Colonic mucosa (tissue), 4 donors: ENCODE measurements at regions not wholly inside any gene's neighbourhood (a gene's known extent, or its start where the extent isn't known, plus 50 kb on each side); places are given as distances from the start of the nearest gene placed in this dataset.
"Not testable (repeated sequence)": the region's sequence is repeated elsewhere in the genome, so short reads cannot be mapped to it uniquely, and the experiment has no call there.

Experiments used
- DNase-seq: peaks from one replicate; pipeline ENCODE4 v3.0.0-alpha.2; 2020
- H3K27ac ChIP-seq: fragments of 200-600 bp; one replicate; pipeline ENCODE4 v1.8.0; 2021
- H3K27me3 ChIP-seq: fragments of 200-600 bp; one replicate; pipeline ENCODE4 v1.8.0; 2021
- H3K36me3 ChIP-seq: fragments of 200-600 bp; one replicate; pipeline ENCODE4 v1.8.0; 2021
- H3K4me1 ChIP-seq: fragments of 200-600 bp; one replicate; pipeline ENCODE4 v1.8.0; 2021; ENCODE audit warnings: mild to moderate bottlenecking
- H3K4me3 ChIP-seq: fragments of 200-600 bp; one replicate; pipeline ENCODE4 v1.8.0; 2021
- H3K9ac ChIP-seq, 2 donors: one replicate each; pipeline ENCODE4 v1.7.0; 2013; ENCODE audit warnings: control low read depth in 2 of 2, low read depth in 2 of 2, low read length in 2 of 2
- H3K9me3 ChIP-seq: fragments of 200-600 bp; one replicate; pipeline ENCODE4 v1.8.0; 2021
- intact Hi-C: fragments of 100-400 bp; cut with DNase I; formaldehyde crosslinking; loops from one replicate; pipeline ENCODE4 v1.14.1; 2022
- TF ChIP-seq, protein P1 (sequence below): fragments of 200-600 bp; IDR thresholded peaks from one replicate; pipeline ENCODE4 v1.8.0; 2022; ENCODE audit warnings: antibody characterized with exemption, mild to moderate bottlenecking
- donor health status: healthy.
- donor health status: DM: no; HTN: no; CAD: no.
- donor health status: DM: no; HTN: no; CAD: no.

DNA sequence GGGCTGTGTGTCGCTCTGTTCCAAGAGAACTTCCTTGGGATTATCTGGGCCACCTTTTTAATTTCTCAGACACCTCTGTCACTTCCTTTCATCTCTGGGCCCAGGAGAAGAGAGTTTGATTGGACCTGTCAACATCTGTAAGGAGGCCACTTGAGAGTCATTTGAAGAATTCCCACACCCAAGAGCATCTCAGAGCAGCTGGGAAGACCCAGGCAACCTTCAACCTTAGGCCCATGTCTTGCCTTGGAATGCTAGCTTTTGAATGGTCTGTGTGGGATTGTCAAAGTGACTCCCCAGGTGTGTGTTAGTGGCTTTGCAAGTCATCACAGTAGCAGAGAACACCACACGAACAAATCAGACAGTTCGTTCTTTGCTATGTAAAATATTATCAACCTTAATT is 280.3 kb downstream of the CYRIA start:
- TF ChIP-seq, protein P1, sequence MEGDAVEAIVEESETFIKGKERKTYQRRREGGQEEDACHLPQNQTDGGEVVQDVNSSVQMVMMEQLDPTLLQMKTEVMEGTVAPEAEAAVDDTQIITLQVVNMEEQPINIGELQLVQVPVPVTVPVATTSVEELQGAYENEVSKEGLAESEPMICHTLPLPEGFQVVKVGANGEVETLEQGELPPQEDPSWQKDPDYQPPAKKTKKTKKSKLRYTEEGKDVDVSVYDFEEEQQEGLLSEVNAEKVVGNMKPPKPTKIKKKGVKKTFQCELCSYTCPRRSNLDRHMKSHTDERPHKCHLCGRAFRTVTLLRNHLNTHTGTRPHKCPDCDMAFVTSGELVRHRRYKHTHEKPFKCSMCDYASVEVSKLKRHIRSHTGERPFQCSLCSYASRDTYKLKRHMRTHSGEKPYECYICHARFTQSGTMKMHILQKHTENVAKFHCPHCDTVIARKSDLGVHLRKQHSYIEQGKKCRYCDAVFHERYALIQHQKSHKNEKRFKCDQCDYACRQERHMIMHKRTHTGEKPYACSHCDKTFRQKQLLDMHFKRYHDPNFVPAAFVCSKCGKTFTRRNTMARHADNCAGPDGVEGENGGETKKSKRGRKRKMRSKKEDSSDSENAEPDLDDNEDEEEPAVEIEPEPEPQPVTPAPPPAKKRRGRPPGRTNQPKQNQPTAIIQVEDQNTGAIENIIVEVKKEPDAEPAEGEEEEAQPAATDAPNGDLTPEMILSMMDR = no peak
- Histone ChIP-seq H3K27me3 (no peaks in the 10 kb centered on the region), H3K9me3 (no peaks in the 10 kb centered on the region), H3K9ac (no peak overlapping the region), H3K4me1 (no peaks in the 10 kb centered on the region), H3K27ac (no peak overlapping the region), H3K4me3 (no peak overlapping the region), H3K36me3 (no peaks in the 10 kb centered on the region)
- intact Hi-C loops = no loop called here
- DNase-seq = no peak

DNA sequence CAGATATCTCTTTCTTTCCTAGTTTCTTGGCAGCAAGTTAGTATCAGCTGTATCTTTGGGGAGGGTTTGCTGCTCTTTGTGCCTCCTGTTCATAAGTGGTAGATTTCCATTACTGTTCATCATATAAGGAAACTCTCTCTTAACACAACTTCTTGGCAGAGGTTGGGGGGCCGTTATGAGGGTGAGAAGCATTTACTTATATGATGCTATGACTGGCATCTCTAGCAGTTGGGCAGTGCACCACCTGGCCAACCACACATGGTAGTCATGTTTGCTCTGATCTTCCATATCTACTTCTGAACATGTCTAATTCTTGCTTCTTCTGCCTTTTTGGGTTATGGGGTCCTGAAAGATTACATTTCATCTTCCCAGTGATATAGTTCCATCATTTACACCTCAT is 282.2 kb downstream of the CYRIA start:
- no peak overlapping the region for H3K9ac ChIP-seq
- H3K9me3 ChIP-seq = no peaks in the 10 kb centered on the region
- no peaks in the 10 kb centered on the region for H3K27me3 ChIP-seq
- TF ChIP-seq, protein P1 = no peak
- DNase-seq = no peak
- H3K27ac ChIP-seq = no peak overlapping the region
- intact Hi-C loops = no loop called here
- H3K4me3 ChIP-seq = no peak overlapping the region
- no peaks in the 10 kb centered on the region for H3K4me1 ChIP-seq
- no peaks in the 10 kb centered on the region for H3K36me3 ChIP-seq

DNA sequence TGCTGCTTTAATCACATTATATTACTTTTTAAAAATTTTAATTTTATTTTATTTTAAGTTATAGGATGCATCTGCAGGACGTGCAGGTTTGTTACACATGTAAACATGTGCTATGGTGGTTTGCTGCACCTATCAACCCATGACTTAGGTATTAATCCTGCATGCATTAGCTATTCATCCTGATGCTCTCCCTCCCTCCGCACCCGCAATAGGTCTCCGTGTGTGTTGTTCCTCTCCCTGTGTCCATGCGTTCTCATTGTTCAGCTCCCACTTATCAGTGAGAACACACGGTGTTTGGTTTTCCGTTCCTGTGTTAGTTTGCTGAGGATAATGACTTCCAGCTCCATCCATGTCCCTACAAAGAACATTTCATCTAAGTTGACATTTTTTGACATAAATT is 283.2 kb downstream of the CYRIA start:
- Histone ChIP-seq H3K4me3 (no peak overlapping the region), H3K27me3 (no peaks in the 10 kb centered on the region), H3K9me3 (no peaks in the 10 kb centered on the region), H3K9ac (no peak overlapping the region), H3K4me1 (no peaks in the 10 kb centered on the region), H3K36me3 (no peaks in the 10 kb centered on the region), H3K27ac (no peak overlapping the region)
- intact Hi-C loops = no loop called here
- no peak for DNase-seq
- TF ChIP-seq, protein P1 = no peak

DNA sequence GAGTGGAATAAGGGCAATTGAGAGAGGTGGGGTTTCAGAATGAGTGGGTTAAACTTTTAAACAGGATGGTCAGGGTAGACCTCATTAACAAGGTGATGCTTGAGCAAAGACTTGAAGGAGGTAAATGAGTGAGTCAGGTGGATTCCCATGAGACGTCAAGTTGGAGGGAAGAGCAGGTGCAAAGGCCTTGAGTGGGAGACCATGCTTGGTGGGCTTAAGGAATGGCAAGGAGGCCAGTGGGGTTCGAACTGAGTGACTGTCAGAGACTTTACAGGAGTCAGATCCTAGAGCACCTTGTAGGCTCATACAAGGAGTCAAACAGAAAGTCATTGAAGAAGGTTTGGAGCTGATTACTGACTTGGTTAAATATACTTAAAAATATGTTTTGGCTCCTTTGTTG is 284.1 kb downstream of the CYRIA start:
- Histone ChIP-seq H3K36me3 (no peaks in the 10 kb centered on the region), H3K9ac (no peak overlapping the region), H3K4me3 (no peak overlapping the region), H3K9me3 (no peaks in the 10 kb centered on the region), H3K27me3 (no peaks in the 10 kb centered on the region), H3K27ac (no peak overlapping the region), H3K4me1 (no peaks in the 10 kb centered on the region)
- DNase-seq = no peak
- TF ChIP-seq, protein P1 = no peak
- intact Hi-C loops = no loop called here

DNA sequence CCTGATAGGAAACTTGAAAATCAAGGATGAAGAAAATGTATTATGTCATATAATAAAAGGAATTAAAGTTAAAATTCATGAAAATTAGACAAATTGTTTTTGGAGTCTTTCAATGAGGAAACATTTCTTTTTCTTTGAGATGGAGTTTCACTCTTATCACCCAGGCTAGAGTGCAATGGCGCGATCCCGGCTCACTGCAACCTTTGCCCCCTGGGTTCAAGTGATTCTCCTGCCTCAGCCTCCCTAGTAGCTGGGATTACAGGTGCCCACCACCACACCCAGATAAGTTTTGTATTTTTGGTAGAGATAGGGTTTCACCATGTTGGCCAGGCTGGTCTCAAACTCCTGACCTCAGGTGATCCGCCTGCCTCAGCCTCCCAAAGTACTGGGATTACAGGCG is 285.7 kb downstream of the CYRIA start:
- H3K27me3 ChIP-seq, H3K4me1 ChIP-seq, H3K4me3 ChIP-seq, H3K9ac ChIP-seq, H3K9me3 ChIP-seq, intact Hi-C loops, DNase-seq, H3K36me3 ChIP-seq, H3K27ac ChIP-seq: not testable (repeated sequence)

DNA sequence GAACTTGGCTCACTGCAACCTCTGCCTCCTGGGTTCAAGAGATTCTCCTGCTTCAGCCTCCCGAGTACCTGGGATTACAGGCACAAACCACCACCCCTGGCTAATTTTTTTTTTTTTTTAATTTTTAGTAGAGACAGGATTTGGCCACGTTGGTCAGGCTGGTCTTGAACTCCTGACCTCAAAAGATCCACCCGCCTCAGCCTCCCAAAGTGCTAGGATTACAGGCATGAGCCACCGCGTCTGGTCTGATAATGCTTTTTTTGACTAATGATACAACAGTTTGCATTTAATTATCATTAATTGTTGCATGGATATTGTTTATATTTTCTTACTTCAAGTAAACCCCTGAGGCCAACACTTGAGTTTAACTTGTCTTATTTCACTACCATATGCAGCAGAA is 286.6 kb downstream of the CYRIA start:
- H3K4me1 ChIP-seq, H3K4me3 ChIP-seq, H3K27me3 ChIP-seq, intact Hi-C loops, DNase-seq, H3K27ac ChIP-seq, H3K36me3 ChIP-seq, H3K9me3 ChIP-seq, H3K9ac ChIP-seq: not testable (repeated sequence)

DNA sequence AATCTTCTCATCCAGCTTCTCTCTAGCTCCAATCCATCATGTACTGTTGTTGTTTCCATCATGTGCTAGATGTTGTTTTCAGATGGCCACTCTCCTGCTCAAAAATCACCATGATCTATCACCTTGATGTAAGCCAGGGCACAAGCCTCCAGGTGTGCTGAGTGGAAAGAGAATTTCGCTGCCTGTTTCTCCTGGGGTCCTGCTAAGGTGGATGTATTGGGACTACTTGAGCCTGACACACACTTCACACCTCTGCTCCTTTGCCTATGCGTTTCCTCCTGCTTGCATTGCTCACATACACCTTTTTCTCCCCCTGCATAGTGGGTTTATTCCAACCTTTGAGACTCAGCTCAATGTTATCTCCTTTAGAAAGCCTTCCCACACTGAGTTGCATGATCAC is 287.6 kb downstream of the CYRIA start:
- intact Hi-C loops = no loop called here
- TF ChIP-seq, protein P1 = no peak
- no peaks in the 10 kb centered on the region for H3K9me3 ChIP-seq
- no peaks in the 10 kb centered on the region for H3K4me1 ChIP-seq
- no peak overlapping the region for H3K9ac ChIP-seq
- no peak overlapping the region for H3K27ac ChIP-seq
- H3K4me3 ChIP-seq = no peak overlapping the region
- H3K27me3 ChIP-seq = no peaks in the 10 kb centered on the region
- no peak for DNase-seq
- H3K36me3 ChIP-seq = no peaks in the 10 kb centered on the region
